Liver (tissue), 8 donors: ENCODE measurements at regions not wholly inside any gene's neighbourhood (a gene's known extent, or its start where the extent isn't known, plus 50 kb on each side); places are given as distances from the start of the nearest gene placed in this dataset.

Experiments
- DNase-seq: peaks from one replicate; pipeline ENCODE4 v3.0.0-alpha.2; 2017; ENCODE audit warnings: low spot score
- H3K27ac ChIP-seq, 2 donors: one replicate each; pipeline ENCODE4 v1.7.0; 2013; ENCODE audit warnings: inconsistent platforms in 2 of 2, low read length in 2 of 2, control low read depth in 1 of 2, low read depth in 1 of 2, mild to moderate bottlenecking in 1 of 2
- H3K27me3 ChIP-seq, 4 donors: one replicate each; pipeline versions ENCODE4 v1.6.1 to v1.7.0; 2013; ENCODE audit warnings: low read length in 3 of 4, inconsistent platforms in 1 of 4, mild to moderate bottlenecking in 1 of 4, moderate library complexity in 1 of 4; ENCODE audit not compliant: control insufficient read depth in 4 of 4, insufficient read depth in 4 of 4
- H3K36me3 ChIP-seq, 4 donors: one replicate each; pipeline versions ENCODE4 v1.6.1 to v1.7.0; 2013; ENCODE audit warnings: low read length in 3 of 4, mild to moderate bottlenecking in 3 of 4, low read depth in 1 of 4, moderate library complexity in 1 of 4; ENCODE audit not compliant: control insufficient read depth in 4 of 4, insufficient read depth in 3 of 4
- H3K4me1 ChIP-seq, 4 donors: one replicate each; pipeline versions ENCODE4 v1.6.1 to v1.7.0; 2013; ENCODE audit warnings: low read length in 3 of 4, mild to moderate bottlenecking in 3 of 4, moderate library complexity in 1 of 4; ENCODE audit not compliant: control insufficient read depth in 4 of 4, insufficient read depth in 4 of 4
- H3K4me3 ChIP-seq, 3 donors: one replicate each; pipeline versions ENCODE4 v1.6.1 to v1.7.0; 2013; ENCODE audit warnings: low read length in 3 of 3, control low read depth in 1 of 3, low read depth in 1 of 3, mild to moderate bottlenecking in 1 of 3
- H3K9ac ChIP-seq, 2 donors: one replicate each; pipeline ENCODE4 v1.7.0; 2013; ENCODE audit warnings: low read length in 2 of 2, mild to moderate bottlenecking in 2 of 2, moderate library complexity in 2 of 2, control low read depth in 1 of 2, low read depth in 1 of 2
- H3K9me3 ChIP-seq, 4 donors: one replicate each; pipeline versions ENCODE4 v1.6.1 to v1.7.0; 2013; ENCODE audit warnings: low read length in 3 of 4; ENCODE audit not compliant: control insufficient read depth in 4 of 4
- ATF3 ChIP-seq: IDR thresholded peaks from 2 replicates; pipeline ENCODE4 v1.6.1; 2016; ENCODE audit warnings: antibody characterized with exemption
- CTCF ChIP-seq: fragments of 150-350 bp; IDR thresholded peaks from 2 replicates; pipeline ENCODE4 v1.5.1; 2017; ENCODE audit warnings: improper control_type of control experiment, low read depth, low read length; ENCODE audit not compliant: missing input control
- EGR1 ChIP-seq, 2 donors: IDR thresholded peaks; 2 replicates each; pipeline ENCODE4 v1.6.1; 2016 to 2018; ENCODE audit warnings: antibody characterized with exemption in 2 of 2, low read depth in 2 of 2
- FOXA1 ChIP-seq: IDR thresholded peaks from 2 replicates; pipeline ENCODE4 v1.6.1; 2016; ENCODE audit warnings: antibody characterized with exemption
- FOXA2 ChIP-seq: IDR thresholded peaks from 2 replicates; pipeline ENCODE4 v1.6.1; 2016; ENCODE audit warnings: antibody characterized with exemption
- GABPA ChIP-seq, 2 donors: IDR thresholded peaks in 1 of 2; conservative IDR thresholded peaks in 1 of 2; 2 replicates each; pipeline ENCODE4 v1.6.1; 2016; ENCODE audit warnings: antibody characterized with exemption in 2 of 2, mild to moderate bottlenecking in 1 of 2, moderate library complexity in 1 of 2
- HNF4A ChIP-seq, 2 donors: conservative IDR thresholded peaks; 2 replicates each; pipeline ENCODE4 v1.6.1; 2016; ENCODE audit warnings: antibody characterized with exemption in 2 of 2, mild to moderate bottlenecking in 2 of 2
- HNF4G ChIP-seq: IDR thresholded peaks from 2 replicates; pipeline ENCODE4 v1.6.1; 2016; ENCODE audit warnings: antibody characterized with exemption
- JUND ChIP-seq, 2 donors: IDR thresholded peaks; 2 replicates each; pipeline ENCODE4 v1.6.1; 2016; ENCODE audit warnings: antibody characterized with exemption in 2 of 2
- MAX ChIP-seq: IDR thresholded peaks from 2 replicates; pipeline ENCODE4 v1.6.1; 2016; ENCODE audit warnings: antibody characterized with exemption
- NR2F2 ChIP-seq: IDR thresholded peaks from 2 replicates; pipeline ENCODE4 v1.6.1; 2016; ENCODE audit warnings: antibody characterized with exemption
- RAD21 ChIP-seq, 2 donors: IDR thresholded peaks; 2 replicates each; pipeline ENCODE4 v1.6.1; 2016; ENCODE audit warnings: antibody characterized with exemption in 2 of 2, mild to moderate bottlenecking in 2 of 2
- REST ChIP-seq: IDR thresholded peaks from 2 replicates; pipeline ENCODE4 v1.6.1; 2016; ENCODE audit warnings: antibody characterized with exemption, mild to moderate bottlenecking
- RXRA ChIP-seq, 2 donors: IDR thresholded peaks; 2 replicates each; pipeline ENCODE4 v1.6.1; 2017 to 2018; ENCODE audit warnings: antibody characterized with exemption in 2 of 2, mild to moderate bottlenecking in 1 of 2
- SP1 ChIP-seq: IDR thresholded peaks from 2 replicates; pipeline ENCODE4 v1.6.1; 2018; ENCODE audit warnings: antibody characterized with exemption, mild to moderate bottlenecking
- TAF1 ChIP-seq: conservative IDR thresholded peaks from 2 replicates; pipeline ENCODE4 v1.6.1; 2016; ENCODE audit warnings: antibody characterized with exemption, mild to moderate bottlenecking
- YY1 ChIP-seq: IDR thresholded peaks from 2 replicates; pipeline ENCODE4 v1.6.1; 2016; ENCODE audit warnings: antibody characterized with exemption, mild to moderate bottlenecking
- ZBTB33 ChIP-seq: IDR thresholded peaks from 2 replicates; pipeline ENCODE4 v1.6.1; 2016; ENCODE audit warnings: antibody characterized with exemption
- WGBS: extraction: QIAGEN DNeasy Blood & Tissue Kit; methylation state at CpG from one replicate; pipeline ENCODE4 v1.1.7; 2013; 5-methylcytosine and 5-hydroxymethylcytosine counted together
- donor health status: healthy.
- donor health status: healthy.
- donor health status: healthy.
- donor health status: healthy.
- donor health status: healthy.

GRCh38 chr7:25537662-25538375 is 309.5 kb upstream of the NPVF start:
- H3K27me3 ChIP-seq = peaks cover 0 to 2% (median 0%) of the 10 kb centered on the region in 4 donors
- no peak overlapping the region for H3K27ac ChIP-seq
- H3K9ac ChIP-seq = no peak overlapping the region
- no peaks in the 10 kb centered on the region for H3K36me3 ChIP-seq
- no peaks in the 10 kb centered on the region for H3K4me1 ChIP-seq
- DNase-seq = no peak
- no peak overlapping the region for H3K4me3 ChIP-seq
- 68% methylated on average over 3 of the region's 3 CpGs for WGBS
- TF ChIP-seq TAF1 (no peak), HNF4A (conservative IDR thresholded peaks at IDR 0.05) (no peak), FOXA2 (no peak), MAX (no peak), ATF3 (no peak), RAD21 (IDR thresholded peaks at IDR 0.05) (no peak), EGR1 (IDR thresholded peaks at IDR 0.05; ENCODE audit: low read depth in 2 of 2) (no peak), ZBTB33 (no peak), GABPA (IDR thresholded peaks at IDR 0.05 in 1 of 2, conservative IDR thresholded peaks at IDR 0.05 in 1 of 2) (no peak), SP1 (no peak), YY1 (no peak), JUND (IDR thresholded peaks at IDR 0.05) (no peak), FOXA1 (no peak), RXRA (IDR thresholded peaks at IDR 0.05) (no peak), NR2F2 (no peak), HNF4G (no peak), REST (no peak), CTCF (no peak)
- no peaks in the 10 kb centered on the region for H3K9me3 ChIP-seq
